NB4 (cell line): ENCODE measurements at regions not wholly inside any gene's neighbourhood (a gene's known extent, or its start where the extent isn't known, plus 50 kb on each side); places are given as distances from the start of the nearest gene placed in this dataset.

Source experiments
- POLR2A ChIP-seq: IDR thresholded peaks from 2 replicates; pipeline ENCODE4 v1.6.1; 2011; ENCODE audit warnings: mild to moderate bottlenecking; ENCODE audit not compliant: insufficient read length; ENCODE audit errors: extremely low read depth
- TF ChIP-seq, protein P1 (sequence below): IDR thresholded peaks from one replicate; pipeline ENCODE4 v1.5.1; 2012; ENCODE audit warnings: low read depth, low read length

DNA sequence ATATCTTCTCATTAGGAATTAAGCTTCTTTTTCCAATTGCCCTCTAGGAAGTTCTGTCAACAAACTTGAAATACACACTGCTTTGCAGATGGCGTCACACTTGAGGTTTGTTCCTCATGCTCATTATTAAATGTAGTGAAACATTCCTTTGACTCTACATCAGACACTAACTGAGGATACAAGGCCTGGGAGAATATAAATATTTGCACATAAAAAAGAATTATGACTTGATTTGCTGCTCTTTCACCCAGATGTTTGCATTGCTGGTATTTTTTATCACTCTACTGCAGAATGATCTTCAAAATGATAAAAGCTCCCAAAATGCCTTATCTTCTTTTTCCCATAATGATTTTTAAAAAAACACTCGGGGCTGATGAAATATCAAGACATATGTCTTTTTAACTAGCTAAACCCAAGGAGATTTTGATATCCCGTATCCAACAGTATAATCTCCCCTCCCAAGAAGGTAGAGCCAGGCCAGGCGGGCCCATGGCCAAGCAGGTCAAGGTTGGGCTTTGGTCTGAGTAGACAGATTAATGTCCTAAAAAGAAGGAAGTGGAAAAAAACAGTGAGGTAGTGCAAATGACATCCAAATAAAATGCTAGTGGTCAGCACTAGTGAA is 264.6 kb downstream of the HHIPL2 start:
- TF ChIP-seq, protein P1, sequence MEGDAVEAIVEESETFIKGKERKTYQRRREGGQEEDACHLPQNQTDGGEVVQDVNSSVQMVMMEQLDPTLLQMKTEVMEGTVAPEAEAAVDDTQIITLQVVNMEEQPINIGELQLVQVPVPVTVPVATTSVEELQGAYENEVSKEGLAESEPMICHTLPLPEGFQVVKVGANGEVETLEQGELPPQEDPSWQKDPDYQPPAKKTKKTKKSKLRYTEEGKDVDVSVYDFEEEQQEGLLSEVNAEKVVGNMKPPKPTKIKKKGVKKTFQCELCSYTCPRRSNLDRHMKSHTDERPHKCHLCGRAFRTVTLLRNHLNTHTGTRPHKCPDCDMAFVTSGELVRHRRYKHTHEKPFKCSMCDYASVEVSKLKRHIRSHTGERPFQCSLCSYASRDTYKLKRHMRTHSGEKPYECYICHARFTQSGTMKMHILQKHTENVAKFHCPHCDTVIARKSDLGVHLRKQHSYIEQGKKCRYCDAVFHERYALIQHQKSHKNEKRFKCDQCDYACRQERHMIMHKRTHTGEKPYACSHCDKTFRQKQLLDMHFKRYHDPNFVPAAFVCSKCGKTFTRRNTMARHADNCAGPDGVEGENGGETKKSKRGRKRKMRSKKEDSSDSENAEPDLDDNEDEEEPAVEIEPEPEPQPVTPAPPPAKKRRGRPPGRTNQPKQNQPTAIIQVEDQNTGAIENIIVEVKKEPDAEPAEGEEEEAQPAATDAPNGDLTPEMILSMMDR = no peak
- TF ChIP-seq POLR2A = no peak
